A673 (cell line): ENCODE measurements at regions not wholly inside any gene's neighbourhood (a gene's known extent, or its start where the extent isn't known, plus 50 kb on each side); places are given as distances from the start of the nearest gene placed in this dataset.

ENCODE experiments used
- EZH2 ChIP-seq: fragments of 200-600 bp; sonication (generic); IDR thresholded peaks from 2 replicates; pipeline ENCODE4 v1.6.1; 2017; ENCODE audit warnings: borderline replicate concordance, low read depth, mild to moderate bottlenecking, mixed read lengths, antibody characterized with exemption, low read length; ENCODE audit not compliant: poor library complexity, severe bottlenecking
- TF ChIP-seq, protein P1 (sequence below): fragments of 300-800, 200-600 bp; sonication (generic); conservative IDR thresholded peaks from 2 replicates; pipeline ENCODE4 v1.5.1; 2017; ENCODE audit warnings: low read depth, mild to moderate bottlenecking, antibody characterized with exemption, low read length, moderate library complexity, mixed read lengths

DNA sequence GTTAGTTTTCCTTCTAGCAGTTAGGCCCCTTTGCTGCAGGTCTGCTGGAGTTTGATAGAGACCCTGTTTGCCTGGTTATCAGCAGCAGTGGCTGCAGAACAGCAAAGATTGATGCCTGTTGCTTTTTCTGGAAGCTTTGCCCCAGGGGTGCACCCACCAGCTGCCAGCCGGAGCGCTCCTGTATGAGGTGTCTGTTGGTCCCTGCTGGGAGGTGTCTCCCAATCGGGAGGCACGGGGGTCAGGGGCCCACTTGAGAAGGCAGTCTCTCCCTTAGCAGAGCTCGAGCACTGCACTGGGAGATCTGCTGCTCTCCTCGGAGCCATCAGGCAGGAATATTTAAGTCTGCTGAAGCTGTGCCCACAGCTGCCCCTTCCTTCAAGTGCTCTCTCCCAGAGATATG is 825.3 kb upstream of the GRM7 start:
- TF ChIP-seq, protein P1, sequence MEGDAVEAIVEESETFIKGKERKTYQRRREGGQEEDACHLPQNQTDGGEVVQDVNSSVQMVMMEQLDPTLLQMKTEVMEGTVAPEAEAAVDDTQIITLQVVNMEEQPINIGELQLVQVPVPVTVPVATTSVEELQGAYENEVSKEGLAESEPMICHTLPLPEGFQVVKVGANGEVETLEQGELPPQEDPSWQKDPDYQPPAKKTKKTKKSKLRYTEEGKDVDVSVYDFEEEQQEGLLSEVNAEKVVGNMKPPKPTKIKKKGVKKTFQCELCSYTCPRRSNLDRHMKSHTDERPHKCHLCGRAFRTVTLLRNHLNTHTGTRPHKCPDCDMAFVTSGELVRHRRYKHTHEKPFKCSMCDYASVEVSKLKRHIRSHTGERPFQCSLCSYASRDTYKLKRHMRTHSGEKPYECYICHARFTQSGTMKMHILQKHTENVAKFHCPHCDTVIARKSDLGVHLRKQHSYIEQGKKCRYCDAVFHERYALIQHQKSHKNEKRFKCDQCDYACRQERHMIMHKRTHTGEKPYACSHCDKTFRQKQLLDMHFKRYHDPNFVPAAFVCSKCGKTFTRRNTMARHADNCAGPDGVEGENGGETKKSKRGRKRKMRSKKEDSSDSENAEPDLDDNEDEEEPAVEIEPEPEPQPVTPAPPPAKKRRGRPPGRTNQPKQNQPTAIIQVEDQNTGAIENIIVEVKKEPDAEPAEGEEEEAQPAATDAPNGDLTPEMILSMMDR: no peak
- no peak for TF ChIP-seq EZH2
